GM19099 (cell line): ENCODE measurements at regions not wholly inside any gene's neighbourhood (a gene's known extent, or its start where the extent isn't known, plus 50 kb on each side); places are given as distances from the start of the nearest gene placed in this dataset.

Experiments
- POLR2A ChIP-seq: IDR thresholded peaks from 3 replicates; pipeline ENCODE4 v1.6.1; 2011; ENCODE audit warnings: low read depth; ENCODE audit not compliant: insufficient read length; ENCODE audit errors: extremely low read depth

- no peak for TF ChIP-seq POLR2A
Measured at GRCh38 chr2:118250463-118250862, 162.2 kb downstream of the INSIG2 start.

- TF ChIP-seq POLR2A: no peak
Measured at GRCh38 chr2:118250001-118250400, 161.7 kb downstream of the INSIG2 start.

GRCh38 chr2:118249531-118249930 lies 161.3 kb downstream of the INSIG2 start:
- TF ChIP-seq POLR2A: no peak

GRCh38 chr2:118246726-118247125 lies 158.5 kb downstream of the INSIG2 start:
- no peak for TF ChIP-seq POLR2A

GRCh38 chr2:118246079-118246478 lies 157.8 kb downstream of the INSIG2 start:
- TF ChIP-seq POLR2A: no peak

GRCh38 chr2:118244686-118245085 lies 156.4 kb downstream of the INSIG2 start:
- no peak for TF ChIP-seq POLR2A

GRCh38 chr2:118243031-118243430 lies 154.8 kb downstream of the INSIG2 start:
- TF ChIP-seq POLR2A: no peak

- TF ChIP-seq POLR2A: no peak
Measured at GRCh38 chr2:118242216-118242615, 153.9 kb downstream of the INSIG2 start.

- no peak for TF ChIP-seq POLR2A
Measured at GRCh38 chr2:118241128-118241527, 152.9 kb downstream of the INSIG2 start.

GRCh38 chr2:118240276-118240675 lies 152.0 kb downstream of the INSIG2 start:
- TF ChIP-seq POLR2A: no peak

GRCh38 chr2:118239284-118239683 lies 151.0 kb downstream of the INSIG2 start:
- no peak for TF ChIP-seq POLR2A

GRCh38 chr2:118237451-118237850 lies 149.2 kb downstream of the INSIG2 start:
- TF ChIP-seq POLR2A: no peak

- no peak for TF ChIP-seq POLR2A
Measured at GRCh38 chr2:118232796-118233195, 144.5 kb downstream of the INSIG2 start.

- no peak for TF ChIP-seq POLR2A
Measured at GRCh38 chr2:118232391-118232790, 144.1 kb downstream of the INSIG2 start.

- no peak for TF ChIP-seq POLR2A
Measured at GRCh38 chr2:118231759-118232158, 143.5 kb downstream of the INSIG2 start.

GRCh38 chr2:118227698-118228508 lies 139.6 kb downstream of the INSIG2 start:
- TF ChIP-seq POLR2A: no peak

GRCh38 chr2:118225666-118226065 lies 137.4 kb downstream of the INSIG2 start:
- no peak for TF ChIP-seq POLR2A
